NCI-H460 (cell line): ENCODE measurements at regions not wholly inside any gene's neighbourhood (a gene's known extent, or its start where the extent isn't known, plus 50 kb on each side); places are given as distances from the start of the nearest gene placed in this dataset.
"Not testable (repeated sequence)": the region's sequence is repeated elsewhere in the genome, so short reads cannot be mapped to it uniquely, and the experiment has no call there.

Source experiments
- DNase-seq: peaks from one replicate; pipeline ENCODE4 v3.0.0-alpha.2; 2016; ENCODE audit warnings: low read depth; ENCODE audit errors: extremely low read depth

DNA sequence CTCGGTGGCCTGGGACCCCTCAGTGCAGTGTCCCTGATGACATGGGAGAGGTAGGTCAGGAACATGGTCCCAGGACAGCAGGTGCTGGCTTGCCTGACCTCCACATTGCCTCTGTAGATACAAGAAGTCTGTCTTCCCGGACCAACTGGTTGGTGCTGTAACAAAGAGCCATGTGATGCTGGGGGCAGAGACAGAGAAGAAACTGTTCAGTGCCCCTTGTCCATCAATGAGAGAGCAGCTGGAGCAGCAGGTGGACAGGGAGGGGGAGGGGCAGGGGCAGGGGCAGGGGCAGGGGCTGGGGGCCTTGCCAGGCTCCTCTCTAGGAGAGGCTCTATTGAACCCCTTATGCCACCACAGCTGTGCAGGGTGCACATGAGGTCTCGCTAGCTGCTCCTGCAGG is 191.8 kb downstream of the KLRB1 start:
- not testable (repeated sequence) for DNase-seq

DNA sequence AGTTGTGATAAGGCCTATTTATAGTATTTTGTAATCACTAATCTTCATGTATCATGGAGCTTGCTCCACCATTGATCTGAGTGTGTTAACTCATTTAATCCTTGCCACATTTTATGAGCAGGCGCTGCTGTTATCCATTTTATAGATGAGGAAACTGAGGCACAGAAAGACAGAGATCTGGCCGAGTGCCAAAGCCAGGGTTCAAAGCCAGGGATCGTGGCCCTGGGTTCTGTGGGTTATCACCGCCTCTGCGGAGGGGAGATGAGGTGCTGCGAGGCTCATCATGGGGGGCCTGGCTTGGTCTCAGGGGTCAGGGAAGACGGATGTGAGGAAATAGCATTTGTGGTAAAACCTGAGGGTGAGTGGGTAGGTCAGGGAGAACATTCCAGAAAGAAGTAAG is 193.9 kb downstream of the KLRB1 start:
- DNase-seq: not testable (repeated sequence)

DNA sequence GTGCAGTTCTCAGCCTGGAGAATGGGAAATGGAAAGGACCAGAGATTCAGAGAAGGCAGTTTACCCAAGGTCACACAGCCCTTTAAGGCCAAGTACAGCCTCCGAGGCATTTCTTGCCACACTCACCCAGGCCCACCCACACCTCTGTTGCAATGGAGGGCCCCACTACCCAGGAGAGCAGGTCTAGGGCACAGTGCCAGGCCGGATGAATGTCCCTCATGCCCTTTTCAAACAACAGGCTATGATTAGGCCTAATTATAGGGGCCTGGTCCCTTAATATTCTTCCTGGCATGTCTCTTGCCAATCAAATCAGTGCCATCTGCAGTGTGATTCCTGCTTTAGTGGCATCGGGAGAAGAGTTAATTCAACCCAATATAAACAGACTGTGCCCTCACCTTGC is 195.3 kb downstream of the KLRB1 start:
- not testable (repeated sequence) for DNase-seq

DNA sequence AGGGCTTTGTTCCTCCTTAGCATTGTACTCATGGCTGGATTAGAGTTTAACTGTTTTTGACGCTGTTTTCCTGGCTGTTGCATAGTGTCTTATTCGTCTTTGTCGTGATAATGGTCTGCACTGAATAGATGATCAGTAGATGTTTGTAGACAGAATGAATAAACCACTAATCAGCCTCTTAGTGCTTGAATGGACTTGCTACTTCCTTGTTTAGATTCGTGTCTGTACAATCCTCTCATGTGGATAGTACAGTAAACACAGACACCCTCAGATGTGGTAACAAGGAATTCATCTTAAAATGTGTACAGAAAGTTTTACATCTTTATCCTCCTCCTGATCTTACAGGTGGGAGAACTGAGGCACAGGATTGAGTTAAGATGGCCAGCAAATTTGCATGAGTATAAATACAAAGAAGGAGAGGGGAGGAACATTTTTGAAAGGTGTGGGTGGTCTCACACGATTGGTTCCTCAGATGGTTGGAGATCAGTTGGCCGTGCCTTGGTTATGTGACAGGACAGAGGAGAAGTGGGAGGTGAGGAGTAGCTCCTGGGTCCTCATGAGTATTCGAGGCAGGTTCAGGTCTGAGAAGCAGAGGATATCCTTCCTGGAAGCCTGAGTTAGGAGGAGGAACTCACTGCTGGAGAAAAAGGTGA is 196.0 kb downstream of the KLRB1 start:
- not testable (repeated sequence) for DNase-seq

DNA sequence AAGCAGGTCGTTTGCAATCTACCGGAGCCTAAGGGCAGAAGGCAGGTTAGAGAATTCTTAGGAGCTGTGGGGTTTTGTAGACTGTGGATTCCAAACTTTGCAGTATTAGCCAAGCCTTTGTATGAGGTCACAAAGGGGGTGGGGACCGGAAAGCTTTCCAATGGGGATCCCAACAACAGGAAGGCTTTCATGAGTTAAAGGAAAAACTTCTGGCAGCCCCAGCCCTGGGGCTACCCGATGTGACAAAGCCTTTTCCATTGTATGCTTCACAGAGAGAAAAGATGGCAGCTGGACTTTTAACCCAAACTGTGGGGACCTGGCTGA is 199.2 kb upstream of the PZP start:
- DNase-seq: not testable (repeated sequence)

DNA sequence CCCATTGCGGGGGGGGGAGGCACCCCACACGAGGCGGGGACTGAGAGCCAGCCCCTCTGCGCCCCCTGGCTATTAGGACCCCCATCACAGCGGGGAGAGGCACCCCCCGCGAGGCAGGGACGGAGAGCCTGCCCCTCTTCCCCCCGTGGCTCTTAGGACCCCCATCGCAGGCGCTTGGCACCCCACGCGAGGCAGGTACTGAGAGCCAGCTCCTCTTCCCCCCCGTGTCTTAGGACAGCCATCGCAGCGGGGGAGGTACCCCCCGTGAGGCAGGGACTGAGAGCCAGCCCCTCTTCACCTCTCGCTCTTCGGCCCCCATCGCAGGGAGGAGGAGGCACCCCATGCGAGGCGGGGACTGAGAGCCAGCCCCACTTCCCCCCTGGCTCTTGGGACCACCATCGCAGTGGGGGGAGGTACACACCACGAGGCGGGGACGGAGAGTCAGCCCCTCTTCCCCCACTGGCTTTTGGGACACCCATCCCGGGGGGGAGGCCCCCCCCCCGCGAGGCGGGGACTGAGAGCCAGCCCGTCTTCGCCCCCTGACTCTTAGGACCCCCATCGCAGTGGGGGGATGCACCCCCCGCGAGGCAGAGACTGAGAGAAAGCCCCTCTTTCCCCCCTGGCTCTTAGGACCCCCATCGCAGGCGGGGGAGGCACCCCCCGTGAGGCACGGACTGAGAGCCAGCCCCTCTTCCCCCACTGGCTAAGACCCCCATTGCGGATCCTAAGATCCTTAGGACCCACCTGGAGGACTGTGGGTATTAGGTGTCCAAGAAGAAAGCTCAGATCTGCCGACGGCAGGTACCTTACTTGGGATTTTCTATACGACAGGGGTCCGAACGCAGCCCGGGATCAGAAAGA is 198.6 kb upstream of the PZP start:
- DNase-seq: no peak

DNA sequence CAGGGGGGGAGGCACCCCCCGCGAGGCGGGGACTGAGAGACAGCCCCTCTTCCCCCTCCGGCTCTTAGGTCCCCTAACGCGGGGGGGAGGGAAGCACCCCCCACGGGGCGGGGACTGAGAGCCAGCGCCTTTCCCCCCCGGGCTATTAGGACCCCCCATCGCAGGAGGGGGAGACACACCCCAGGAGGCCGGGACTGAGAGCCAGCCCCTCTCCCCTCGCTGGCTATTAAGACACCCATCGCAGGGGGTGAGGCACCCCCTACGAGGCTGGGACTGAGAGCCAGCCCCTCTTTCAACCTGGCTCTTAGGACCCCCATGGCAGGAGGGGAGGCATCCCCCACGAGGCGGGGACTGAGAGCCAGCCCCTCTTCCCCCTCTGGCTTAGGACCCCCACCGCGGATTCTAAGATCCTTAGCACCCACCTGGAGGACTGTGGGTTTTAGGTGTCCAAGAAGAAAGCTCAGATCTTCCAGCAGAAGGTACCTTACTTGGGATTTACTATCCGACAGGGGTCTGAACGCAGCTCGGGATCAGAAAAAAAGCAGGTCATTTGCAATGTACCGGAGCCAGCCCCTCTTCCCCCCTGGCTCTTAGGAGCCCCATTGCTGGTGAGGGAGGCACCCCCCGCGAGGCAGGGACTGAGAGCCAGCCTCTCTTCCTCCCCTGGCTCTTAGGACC is 197.8 kb upstream of the PZP start:
- no peak for DNase-seq

DNA sequence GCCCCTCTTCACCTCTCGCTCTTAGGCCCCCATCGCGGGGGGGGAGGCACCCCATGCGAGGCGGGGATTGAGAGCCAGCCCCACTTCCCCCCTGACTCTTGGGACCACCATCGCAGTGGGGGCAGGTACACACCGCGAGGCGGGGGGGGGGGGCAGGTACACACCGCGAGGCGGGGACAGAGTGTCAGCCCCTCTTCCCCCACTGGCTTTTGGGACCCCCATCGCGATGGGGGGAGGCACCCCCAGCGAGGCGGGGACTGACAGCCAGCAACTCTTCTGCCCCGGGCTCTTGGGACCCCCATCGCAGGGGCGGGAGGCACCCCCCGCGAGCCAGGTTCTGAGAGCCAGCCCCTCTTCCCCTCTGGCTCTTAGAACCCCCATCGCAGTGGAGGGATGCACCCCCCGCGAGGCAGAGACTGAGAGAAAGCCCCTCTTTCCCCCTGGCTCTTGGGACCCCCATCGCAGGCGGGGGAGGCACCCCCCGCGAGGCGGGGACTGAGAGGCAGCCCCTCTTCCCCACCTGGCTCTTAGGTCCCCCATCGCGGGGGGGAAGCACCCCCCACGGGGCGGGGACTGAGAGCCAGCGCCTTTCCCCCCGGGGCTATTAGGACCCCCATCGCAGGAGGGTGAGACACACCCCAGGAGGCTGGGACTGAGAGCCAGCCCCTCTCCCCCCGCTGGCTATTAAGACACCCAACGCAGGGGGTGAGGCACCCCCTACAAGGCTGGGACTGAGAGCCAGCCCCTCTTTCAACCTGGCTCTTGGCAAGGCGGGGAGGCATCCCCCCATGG is 196.5 kb upstream of the PZP start:
- no peak for DNase-seq

DNA sequence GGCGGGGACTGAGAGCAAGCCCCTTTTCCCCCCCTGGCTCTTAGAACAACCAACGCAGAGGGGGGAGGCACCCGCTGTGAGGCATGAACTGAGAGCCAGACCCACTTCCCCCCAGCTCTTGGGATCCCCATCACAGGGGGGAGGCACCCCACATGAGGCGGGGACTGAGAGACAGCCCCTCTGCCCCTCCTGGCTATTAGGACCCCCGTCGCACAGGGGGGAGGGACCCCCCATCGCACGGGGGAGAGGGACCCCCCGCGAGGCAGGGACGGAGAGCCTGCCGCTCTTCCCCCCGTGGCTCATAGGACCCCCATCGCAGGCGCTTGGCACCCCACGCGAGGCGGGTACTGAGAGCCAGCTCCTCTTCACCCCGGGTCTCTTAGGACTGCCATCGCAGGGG is 195.8 kb upstream of the PZP start:
- no peak for DNase-seq

DNA sequence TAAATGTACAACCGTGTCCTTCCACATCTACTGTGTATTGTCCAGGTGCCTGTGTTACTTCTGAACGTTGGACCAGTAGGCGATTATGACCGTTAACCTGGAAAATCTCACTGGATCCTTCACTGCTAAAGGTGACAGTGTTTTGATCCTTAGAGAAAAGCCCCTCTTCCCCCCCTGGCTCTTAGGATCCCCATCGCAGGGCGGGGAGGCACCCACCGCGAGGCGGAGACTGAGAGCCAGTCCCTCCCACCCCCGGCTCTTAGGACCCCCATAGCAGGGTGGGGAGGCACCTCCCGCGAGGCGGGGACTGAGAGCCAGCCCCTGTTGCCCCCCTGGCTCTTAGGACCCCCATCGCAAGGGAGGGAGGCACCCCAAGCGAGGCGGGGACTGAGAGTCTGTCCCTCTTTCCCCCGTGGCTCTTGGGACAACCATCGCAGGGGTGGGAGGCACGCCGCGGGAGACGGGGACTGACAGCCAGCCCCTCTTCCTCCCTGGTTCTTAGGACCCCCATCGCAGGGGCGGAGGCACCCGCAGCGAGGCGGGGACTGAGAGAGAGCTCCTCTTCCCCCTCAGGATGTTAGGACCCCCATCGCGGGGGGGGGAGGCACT is 194.3 kb upstream of the PZP start:
- DNase-seq: not testable (repeated sequence)

DNA sequence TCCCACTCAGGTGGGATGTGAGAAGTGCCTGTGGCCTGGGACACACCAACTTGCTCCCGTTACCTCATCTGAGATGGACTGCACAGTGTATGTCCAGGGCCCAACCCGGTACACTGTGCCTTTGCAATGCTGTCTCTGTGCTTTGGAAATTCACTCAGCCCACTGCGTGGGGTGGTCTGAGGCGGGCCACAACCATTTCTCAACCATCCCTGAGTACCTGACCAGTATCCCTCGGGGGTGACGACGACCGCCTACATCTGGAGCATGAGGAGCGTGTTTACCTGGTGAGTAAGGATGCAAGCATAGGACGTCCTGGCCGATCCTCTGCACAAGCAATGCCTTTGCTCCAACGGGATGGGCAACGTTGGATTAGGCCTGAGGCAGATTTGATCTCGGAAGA is 188.2 kb upstream of the PZP start:
- DNase-seq: not testable (repeated sequence)

DNA sequence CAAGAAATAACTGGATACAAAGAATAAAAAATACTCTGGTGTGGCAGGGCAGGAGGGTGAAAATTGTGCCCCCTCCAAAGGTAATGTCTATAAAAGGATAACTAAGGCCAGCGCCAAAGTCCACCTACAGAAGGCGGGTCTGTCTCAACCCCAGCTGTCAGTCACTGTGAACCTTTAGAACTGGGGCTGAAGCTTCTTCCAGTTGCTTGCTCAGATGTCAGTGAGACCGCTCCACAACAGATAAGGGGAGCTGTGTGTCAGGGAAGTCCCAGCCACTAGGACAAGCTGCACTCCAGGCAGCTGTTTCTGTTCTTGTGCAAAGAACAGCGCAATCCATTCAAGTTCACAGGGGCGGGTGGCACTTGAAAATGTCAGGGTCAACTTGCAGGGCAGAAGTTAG is 187.0 kb upstream of the PZP start:
- not testable (repeated sequence) for DNase-seq

DNA sequence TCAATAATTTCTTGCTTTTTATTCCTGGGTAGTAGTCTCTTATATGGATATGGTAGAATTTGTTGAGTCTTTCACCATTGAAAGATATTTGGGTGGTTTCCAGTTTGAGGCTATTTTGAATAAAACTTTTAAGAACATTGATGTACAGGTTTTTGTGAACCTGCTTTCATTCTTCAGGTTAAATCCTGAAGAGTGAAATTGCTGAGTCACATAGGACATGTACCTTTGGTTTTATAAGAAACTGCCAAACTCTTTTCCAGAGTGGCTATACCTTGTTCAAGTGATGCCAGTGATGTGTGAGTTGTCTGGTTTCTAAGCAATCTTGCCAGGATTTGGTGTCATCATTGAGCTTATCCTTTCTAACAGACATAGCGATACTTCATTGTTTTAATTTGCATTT is 184.6 kb upstream of the PZP start:
- no peak for DNase-seq

DNA sequence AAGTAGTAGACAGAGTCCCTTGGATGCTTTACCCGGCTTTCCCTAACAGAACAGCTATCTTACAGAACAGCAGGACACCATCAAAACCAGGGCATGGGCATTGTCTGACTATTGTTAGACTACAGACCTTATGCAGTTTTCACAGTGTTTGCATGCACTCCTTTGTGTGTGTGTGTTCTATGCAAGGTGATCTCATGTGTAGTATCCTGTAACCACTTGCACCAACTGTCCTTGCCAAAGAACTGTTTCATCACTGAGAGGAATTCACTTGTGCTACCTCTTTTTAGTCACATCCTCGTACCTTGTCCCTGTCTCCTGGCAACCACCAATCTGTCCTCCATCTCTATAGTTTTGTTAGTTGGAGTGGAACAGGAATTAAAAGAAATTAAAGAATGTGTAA is 183.6 kb upstream of the PZP start:
- no peak for DNase-seq

DNA sequence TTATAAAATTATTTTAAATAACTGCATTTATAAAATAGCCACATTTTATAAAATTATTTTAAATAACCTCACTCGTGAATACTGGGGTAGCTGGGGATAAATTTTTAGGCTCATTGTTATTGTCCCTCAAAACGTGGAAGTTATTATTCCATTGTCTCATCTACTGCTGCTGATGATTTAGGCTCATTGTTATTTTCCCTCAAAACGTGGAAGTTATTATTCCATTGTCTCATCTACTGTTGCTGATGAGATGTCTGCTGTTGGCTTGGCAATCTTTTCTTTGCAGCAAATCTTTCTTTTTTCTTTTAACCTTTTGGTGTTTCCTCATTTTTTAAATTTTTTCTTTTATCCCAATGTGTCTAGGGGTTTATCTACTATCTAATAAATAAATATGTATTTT is 182.6 kb upstream of the PZP start:
- no peak for DNase-seq

DNA sequence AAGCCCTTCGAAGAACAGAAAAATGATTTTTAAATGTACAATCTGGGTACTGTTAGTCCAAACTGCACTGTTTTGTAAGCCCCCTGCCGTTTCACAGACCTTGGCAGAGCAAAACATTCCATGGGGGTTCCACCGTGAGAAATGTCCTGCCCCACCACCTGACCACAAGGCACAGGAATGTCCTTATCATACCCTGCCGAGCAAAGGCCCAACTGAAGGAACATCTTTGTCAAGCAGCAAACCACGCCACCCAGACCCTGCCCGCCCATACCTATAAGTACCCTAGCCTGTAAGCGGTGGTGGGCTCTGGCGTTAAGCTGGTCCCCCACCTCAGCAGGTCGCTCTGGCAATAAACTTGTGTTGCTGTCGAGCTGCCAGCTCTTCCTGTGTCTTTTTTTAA is 181.6 kb upstream of the PZP start:
- no peak for DNase-seq

DNA sequence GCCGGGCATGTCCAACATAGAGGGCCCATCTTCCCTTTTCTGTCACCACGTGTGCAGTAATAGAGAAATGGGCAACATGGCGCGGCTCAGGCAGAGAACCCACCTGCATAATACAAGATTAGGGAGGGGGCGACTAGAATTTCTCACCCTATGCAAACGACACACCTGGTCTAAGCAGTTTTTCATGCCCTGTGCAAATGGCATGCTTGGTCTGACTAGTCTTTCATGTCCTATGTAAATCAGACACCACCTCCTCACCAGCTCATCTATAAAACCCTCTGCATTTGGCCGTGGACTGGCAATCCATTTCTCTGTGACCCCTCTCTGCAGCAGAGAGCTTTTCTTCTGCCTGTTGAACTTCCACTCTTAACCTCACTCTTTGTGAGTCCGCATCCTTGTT is 180.2 kb upstream of the PZP start:
- no peak for DNase-seq

DNA sequence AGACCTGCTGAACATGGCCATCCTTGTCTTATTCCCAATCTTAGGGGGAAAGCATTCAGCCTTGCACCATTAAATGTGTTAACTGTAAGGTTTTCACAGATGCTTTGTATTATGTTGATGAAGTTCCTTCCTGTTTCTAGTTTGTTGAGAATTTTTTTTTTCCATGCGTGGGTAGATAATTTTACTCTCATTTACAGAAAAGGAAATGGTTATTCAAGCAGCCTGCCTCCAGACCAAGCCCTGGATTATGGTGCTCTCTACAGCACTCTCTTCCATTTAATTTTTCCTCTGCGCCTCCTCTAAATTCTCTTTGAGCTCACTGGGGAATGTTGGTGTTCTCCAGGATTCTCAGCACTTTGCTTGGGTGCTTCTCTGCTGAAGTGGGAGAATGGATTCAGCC is 179.3 kb upstream of the PZP start:
- DNase-seq: no peak

DNA sequence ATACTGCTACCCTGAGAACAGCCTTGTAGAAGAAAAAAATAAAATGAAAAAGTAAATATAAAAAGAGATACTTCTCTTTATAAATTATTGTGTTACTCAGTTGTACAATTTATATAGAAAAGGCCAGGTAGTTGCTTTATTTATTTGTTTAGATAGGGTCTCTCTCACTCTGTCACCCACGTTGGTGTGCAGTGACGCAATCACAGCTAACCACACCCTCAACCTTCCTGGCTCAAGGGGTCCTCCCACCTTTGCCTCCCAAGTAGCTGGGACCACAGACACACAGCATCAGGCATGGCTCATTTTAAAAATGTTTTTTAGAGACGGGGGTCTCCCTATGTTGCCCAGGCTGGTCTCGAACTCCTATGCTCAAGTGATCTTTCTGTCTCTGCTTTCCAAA is 175.4 kb upstream of the PZP start:
- DNase-seq: no peak

DNA sequence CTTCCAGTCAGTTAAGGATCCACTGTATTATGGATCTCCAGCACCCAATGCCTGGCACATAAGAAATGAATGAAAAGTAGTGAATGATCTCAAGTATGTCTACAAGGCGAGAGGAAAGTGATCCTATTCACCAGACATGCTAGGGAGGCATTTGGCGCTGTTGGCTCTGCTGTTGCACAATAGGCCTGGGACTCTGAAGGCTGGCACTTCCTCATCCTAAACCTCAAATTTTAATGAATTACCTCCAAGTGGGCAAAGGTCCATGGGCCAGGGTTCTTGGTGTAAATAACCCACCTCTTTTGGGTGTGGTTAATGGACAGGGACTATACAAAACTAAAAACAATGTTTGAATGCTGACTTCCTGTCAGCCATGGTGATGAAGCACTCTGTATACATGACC is 173.4 kb upstream of the PZP start:
- DNase-seq: no peak

DNA sequence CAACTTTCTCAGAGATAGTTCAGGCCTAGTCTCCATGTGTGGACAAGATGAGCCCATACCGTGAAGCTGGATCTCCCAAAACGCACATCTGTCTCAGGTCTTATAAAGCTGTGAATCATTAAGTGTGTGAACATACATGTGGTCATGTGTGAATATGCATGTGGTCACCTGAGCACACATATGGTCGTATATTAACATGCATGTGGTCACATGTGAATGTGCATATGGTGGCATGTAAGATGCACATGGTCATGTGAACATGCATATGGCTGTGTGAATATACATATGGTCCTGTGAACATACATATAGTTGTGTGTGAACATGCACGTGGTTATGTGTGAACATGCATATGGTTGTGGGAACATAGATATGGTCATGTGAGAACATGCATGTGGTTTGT is 172.5 kb upstream of the PZP start:
- no peak for DNase-seq
